ENCODE measurements at regions not wholly inside any gene's neighbourhood (a gene's known extent, or its start where the extent isn't known, plus 50 kb on each side); places are given as distances from the start of the nearest gene placed in this dataset.

DNA sequence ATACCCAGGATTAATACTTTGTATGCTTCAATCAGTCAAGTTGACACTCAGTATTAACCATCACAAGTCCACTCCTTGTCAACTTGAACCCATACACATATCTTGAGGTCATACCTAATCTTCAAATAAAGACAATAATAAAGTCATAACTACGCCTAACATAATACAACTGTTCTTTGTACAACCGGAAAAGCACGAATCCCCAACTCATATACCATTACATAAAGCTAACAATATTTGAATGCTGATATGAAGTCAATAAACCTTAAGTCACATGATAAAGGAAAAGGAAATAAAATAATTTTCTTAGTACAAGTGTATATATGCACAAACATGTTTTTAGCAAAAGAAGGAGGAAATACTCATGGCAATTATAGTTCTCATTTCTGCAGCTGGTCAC lies 770.6 kb upstream of the GYPC start:
- POLR2A ChIA-PET = no interaction called here
- H3K4me2 ChIP-seq (ENCODE audit: low read depth, low read length) = no peak overlapping the region
- DNase-seq (ENCODE audit: low spot score) (no peak), FAIRE-seq (no peak), ATAC-seq (no peak)
- 61% methylated on average over 3 of the region's 3 CpGs for WGBS (ENCODE audit: low lambda C conversion rate)
- no peak overlapping the region for H3K4me3 ChIP-seq (replicated peaks in 1 of 3; ENCODE audit: insufficient read depth in 1 of 3, low read depth in 2 of 3, low read length in 3 of 3)
- no peaks in the 10 kb centered on the region for H4K20me1 ChIP-seq (ENCODE audit: insufficient read depth, low read length)
- intact Hi-C loops (cut with micrococcal nuclease; ENCODE audit: unreplicated experiment) (no loop called here), in situ Hi-C loops (cut with HindIII; ENCODE audit: extremely low pct_ligation_motif_present, low pct_unique_long_range_greater_than_20kb) (no loop called here)
- no peak for TF ChIP-seq ZNF451 (CRISPR knock-in tag; IDR thresholded peaks at IDR 0.05)
- no peak for TF ChIP-seq MAFG (CRISPR knock-in tag; IDR thresholded peaks at IDR 0.05)
- no peak for TF ChIP-seq RFX5 (IDR thresholded peaks at IDR 0.05; ENCODE audit: low read depth, low read length)
- no peak for TF ChIP-seq ZGPAT (CRISPR knock-in tag; IDR thresholded peaks at IDR 0.05)
- no peak for TF ChIP-seq ZNF136 (CRISPR knock-in tag; IDR thresholded peaks at IDR 0.05; ENCODE audit: low read depth)
- TF ChIP-seq DMAP1 (CRISPR knock-in tag; IDR thresholded peaks at IDR 0.05) = no peak
- TF ChIP-seq EZH2 (conservative IDR thresholded peaks at IDR 0.05; ENCODE audit: low read depth, low read length) = no peak
- no peak for TF ChIP-seq YEATS4 (CRISPR knock-in tag; IDR thresholded peaks at IDR 0.05; ENCODE audit: borderline replicate concordance)
- TF ChIP-seq, protein P1, sequence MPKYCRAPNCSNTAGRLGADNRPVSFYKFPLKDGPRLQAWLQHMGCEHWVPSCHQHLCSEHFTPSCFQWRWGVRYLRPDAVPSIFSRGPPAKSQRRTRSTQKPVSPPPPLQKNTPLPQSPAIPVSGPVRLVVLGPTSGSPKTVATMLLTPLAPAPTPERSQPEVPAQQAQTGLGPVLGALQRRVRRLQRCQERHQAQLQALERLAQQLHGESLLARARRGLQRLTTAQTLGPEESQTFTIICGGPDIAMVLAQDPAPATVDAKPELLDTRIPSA (CRISPR knock-in tag; IDR thresholded peaks at IDR 0.05; ENCODE audit: borderline replicate concordance) = no peak
- no peak for TF ChIP-seq CAMTA2 (CRISPR knock-in tag; IDR thresholded peaks at IDR 0.05; ENCODE audit: borderline replicate concordance)
- TF ChIP-seq, protein P2, sequence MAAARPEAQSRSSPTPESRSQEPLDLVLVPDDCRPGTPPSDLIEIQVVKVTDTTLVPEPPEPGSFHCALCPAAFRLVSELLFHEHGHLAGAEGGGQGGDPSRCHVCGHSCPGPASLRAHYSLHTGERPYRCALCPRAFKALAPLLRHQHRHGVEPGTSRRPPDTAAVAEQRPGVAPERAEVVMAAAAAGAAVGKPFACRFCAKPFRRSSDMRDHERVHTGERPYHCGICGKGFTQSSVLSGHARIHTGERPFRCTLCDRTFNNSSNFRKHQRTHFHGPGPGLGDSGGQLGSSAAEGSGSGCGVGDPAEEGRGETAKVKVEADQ (CRISPR knock-in tag; IDR thresholded peaks at IDR 0.05; ENCODE audit: borderline replicate concordance) = no peak
- no peak for TF ChIP-seq ZFP90 (CRISPR knock-in tag; IDR thresholded peaks at IDR 0.05; ENCODE audit: borderline replicate concordance)
- TF ChIP-seq ZBTB8A (CRISPR knock-in tag; IDR thresholded peaks at IDR 0.05; ENCODE audit: borderline replicate concordance, low read depth) = no peak
- TF ChIP-seq, protein P3, sequence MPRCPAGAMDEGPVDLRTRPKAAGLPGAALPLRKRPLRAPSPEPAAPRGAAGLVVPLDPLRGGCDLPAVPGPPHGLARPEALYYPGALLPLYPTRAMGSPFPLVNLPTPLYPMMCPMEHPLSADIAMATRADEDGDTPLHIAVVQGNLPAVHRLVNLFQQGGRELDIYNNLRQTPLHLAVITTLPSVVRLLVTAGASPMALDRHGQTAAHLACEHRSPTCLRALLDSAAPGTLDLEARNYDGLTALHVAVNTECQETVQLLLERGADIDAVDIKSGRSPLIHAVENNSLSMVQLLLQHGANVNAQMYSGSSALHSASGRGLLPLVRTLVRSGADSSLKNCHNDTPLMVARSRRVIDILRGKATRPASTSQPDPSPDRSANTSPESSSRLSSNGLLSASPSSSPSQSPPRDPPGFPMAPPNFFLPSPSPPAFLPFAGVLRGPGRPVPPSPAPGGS (CRISPR knock-in tag; IDR thresholded peaks at IDR 0.05) = no peak
- TF ChIP-seq, protein P4, sequence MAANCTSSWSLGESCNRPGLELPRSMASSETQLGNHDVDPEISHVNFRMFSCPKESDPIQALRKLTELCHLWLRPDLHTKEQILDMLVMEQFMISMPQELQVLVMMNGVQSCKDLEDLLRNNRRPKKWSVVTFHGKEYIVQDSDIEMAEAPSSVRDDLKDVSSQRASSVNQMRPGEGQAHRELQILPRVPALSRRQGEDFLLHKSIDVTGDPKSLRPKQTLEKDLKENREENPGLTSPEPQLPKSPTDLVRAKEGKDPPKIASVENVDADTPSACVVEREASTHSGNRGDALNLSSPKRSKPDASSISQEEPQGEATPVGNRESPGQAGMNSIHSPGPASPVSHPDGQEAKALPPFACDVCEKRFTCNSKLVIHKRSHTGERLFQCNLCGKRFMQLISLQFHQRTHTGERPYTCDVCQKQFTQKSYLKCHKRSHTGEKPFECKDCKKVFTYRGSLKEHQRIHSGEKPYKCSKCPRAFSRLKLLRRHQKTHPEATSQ (CRISPR knock-in tag; IDR thresholded peaks at IDR 0.05; ENCODE audit: borderline replicate concordance) = no peak
- TF ChIP-seq SOX13 (IDR thresholded peaks at IDR 0.05) = no peak
- no peak for TF ChIP-seq SOX13 (CRISPR knock-in tag; conservative IDR thresholded peaks at IDR 0.05 in 1 of 2, IDR thresholded peaks at IDR 0.05 in 1 of 2)
- TF ChIP-seq HOXA9 (CRISPR knock-in tag; IDR thresholded peaks at IDR 0.05; ENCODE audit: borderline replicate concordance) = no peak
- no peak for TF ChIP-seq ZNF747 (CRISPR knock-in tag; IDR thresholded peaks at IDR 0.05; ENCODE audit: borderline replicate concordance)
- no peak for TF ChIP-seq NR1H2 (CRISPR knock-in tag; IDR thresholded peaks at IDR 0.05; ENCODE audit: borderline replicate concordance, low read depth)
- no peak overlapping the region for H2AFZ ChIP-seq (ENCODE audit: low read length)
- peaks cover 95% of the 10 kb centered on the region for H3K9me3 ChIP-seq (ENCODE audit: low read length)
- H3K4me1 ChIP-seq (ENCODE audit: insufficient read depth, low read length) = no peaks in the 10 kb centered on the region
- no peak overlapping the region for H3K9ac ChIP-seq (ENCODE audit: insufficient read depth, low read depth, low read length)
- no peaks in the 10 kb centered on the region for H3K36me3 ChIP-seq (replicated peaks in 1 of 2; ENCODE audit: control insufficient read depth in 1 of 2, insufficient read depth in 2 of 2, low read length in 2 of 2)
- no peaks in the 10 kb centered on the region for H3K27me3 ChIP-seq (ENCODE audit: control insufficient read depth in 1 of 2, insufficient read depth in 2 of 2, low read length in 2 of 2)
- no peak overlapping the region for H3K27ac ChIP-seq (ENCODE audit: extremely low read length, insufficient read depth, low read length)
- H3K79me2 ChIP-seq (ENCODE audit: insufficient read depth, low read length) = no peaks in the 10 kb centered on the region
- CTCF ChIA-PET (ENCODE audit: low intra/inter-chr PET ratio, low total read pairs) = no interaction called here
- BruUV-seq (replicated peaks) = no TSS peak

Measured in HepG2 (cell line).